DMS153 (cell line): ENCODE measurements at regions not wholly inside any gene's neighbourhood (a gene's known extent, or its start where the extent isn't known, plus 50 kb on each side); places are given as distances from the start of the nearest gene placed in this dataset.

Experiments used
- DNase-seq: peaks from one replicate; lab custom pipeline; 2025; lab: John Stamatoyannopoulos, UW

- DNase-seq = no peak
These were observed 322.0 kb downstream of the RND3 start for GRCh38 chr2:150165442-150165841.

GRCh38 chr2:150162241-150162942, 325.1 kb downstream of the RND3 start:
- DNase-seq = peak; percentile 12

- DNase-seq = no peak
These were observed 327.4 kb downstream of the RND3 start for GRCh38 chr2:150160058-150160457.

- no peak for DNase-seq
These were observed 328.2 kb downstream of the RND3 start for GRCh38 chr2:150159300-150159699.

GRCh38 chr2:150156876-150157275, 330.6 kb downstream of the RND3 start:
- no peak for DNase-seq

- DNase-seq = no peak
These were observed 331.1 kb downstream of the RND3 start for GRCh38 chr2:150156415-150156814.

- DNase-seq = no peak
These were observed 333.1 kb downstream of the RND3 start for GRCh38 chr2:150154308-150154797.

GRCh38 chr2:150153646-150154307, 333.7 kb downstream of the RND3 start:
- DNase-seq = no peak

- peak; percentile 19 for DNase-seq
These were observed 335.2 kb downstream of the RND3 start for GRCh38 chr2:150152230-150152629.

GRCh38 chr2:150150144-150150543, 337.3 kb downstream of the RND3 start:
- no peak for DNase-seq

- no peak for DNase-seq
These were observed 339.4 kb downstream of the RND3 start for GRCh38 chr2:150147889-150148683.

GRCh38 chr2:150146879-150147278, 340.6 kb downstream of the RND3 start:
- no peak for DNase-seq

- DNase-seq = no peak
These were observed 342.2 kb downstream of the RND3 start for GRCh38 chr2:150145299-150145692.

- no peak for DNase-seq
These were observed 342.7 kb downstream of the RND3 start for GRCh38 chr2:150144546-150145298.

- no peak for DNase-seq
These were observed 344.4 kb downstream of the RND3 start for GRCh38 chr2:150143087-150143536.

- DNase-seq = no peak
These were observed 344.9 kb downstream of the RND3 start for GRCh38 chr2:150142561-150142960.

GRCh38 chr2:150141226-150142001, 346.1 kb downstream of the RND3 start:
- peak; percentile 50 for DNase-seq

GRCh38 chr2:150140777-150141176, 346.7 kb downstream of the RND3 start:
- DNase-seq = no peak

GRCh38 chr2:150138587-150138986, 348.9 kb downstream of the RND3 start:
- no peak for DNase-seq

GRCh38 chr2:150137338-150138069, 350.0 kb downstream of the RND3 start:
- no peak for DNase-seq
